K562 (cell line): ENCODE measurements at regions not wholly inside any gene's neighbourhood (a gene's known extent, or its start where the extent isn't known, plus 50 kb on each side); places are given as distances from the start of the nearest gene placed in this dataset.

ENCODE experiments used
- ATAC-seq: fragments of 200-7000 bp; cut with Tn5 transposase; 3 replicates; pipeline ENCODE4 v1.9.1; 2020; ENCODE audit warnings: moderate library complexity
- BruUV-seq: library from RNA; stranded (reverse); fragments of 400-500 nt; replicated peaks from 2 replicates; lab custom pipeline; 2021; lab: Mats Ljungman, UMichigan
- CTCF ChIA-PET: fragments of 300-600 bp; formaldehyde crosslinking; extraction: SDS; loops from one replicate; lab custom pipeline; 2021; ENCODE audit warnings: low intra/inter-chr PET ratio; lab: Yijun Ruan, JAX
- POLR2A ChIA-PET: fragments of 300-600, 350-650 bp; sonication (Branson Sonifier 250); formaldehyde crosslinking; extraction: SDS; loops from one replicate; lab custom pipeline; 2021; ENCODE audit warnings: antibody characterized with exemption, inconsistent platforms; lab: Yijun Ruan, JAX
- DNase-seq, 4 experiments: peaks; one replicate each; pipeline versions ENCODE4 v3.0.0 to v3.0.0-alpha.2; 2011 to 2018; ENCODE audit warnings: low spot score in 3 of 4, mixed read lengths in 3 of 4; ENCODE audit errors: extremely low read depth in 1 of 4
- FAIRE-seq: peaks from 2 replicates; lab custom pipeline; 2011; peaks lifted over from hg19 to GRCh38; lab: Jason Lieb, UNC
- H2AFZ ChIP-seq: 2 replicates; pipeline ENCODE4 v1.6.0; 2011; ENCODE audit warnings: low read depth, low read length, control low read depth, inconsistent platforms
- H3K27ac ChIP-seq: fragments of 200-600 bp; 3 replicates; pipeline ENCODE4 v1.8.0; 2011; ENCODE audit warnings: low read depth, mild to moderate bottlenecking, control low read depth, inconsistent platforms, low read length, moderate library complexity, mixed read lengths; ENCODE audit errors: extremely low read depth
- H3K27me3 ChIP-seq, 2 experiments: fragments of 300-600 bp in 1 of 2; 2 replicates in 1 of 2; 3 replicates in 1 of 2; pipeline versions ENCODE4 v1.6.0 to v1.8.0; 2011; ENCODE audit warnings: inconsistent platforms in 2 of 2, low read length in 2 of 2, mild to moderate bottlenecking in 1 of 2, mixed read lengths in 1 of 2, moderate library complexity in 1 of 2; ENCODE audit not compliant: control insufficient read depth in 2 of 2, insufficient read depth in 2 of 2
- H3K36me3 ChIP-seq: fragments of 300-600 bp; 3 replicates; pipeline ENCODE4 v1.8.0; 2011; ENCODE audit warnings: mild to moderate bottlenecking, low read length, inconsistent platforms; ENCODE audit not compliant: control insufficient read depth, insufficient read depth
- H3K4me1 ChIP-seq, 2 experiments: fragments of 200-600 bp in 1 of 2; replicated peaks in 1 of 2; 2 replicates in 1 of 2; 3 replicates in 1 of 2; pipeline versions ENCODE4 v1.5.1 to v1.8.0; 2011; ENCODE audit warnings: inconsistent platforms in 2 of 2, low read length in 2 of 2, mild to moderate bottlenecking in 1 of 2, mixed read lengths in 1 of 2, moderate library complexity in 1 of 2; ENCODE audit not compliant: control insufficient read depth in 2 of 2, insufficient read depth in 2 of 2
- H3K4me2 ChIP-seq: 2 replicates; pipeline ENCODE4 v1.6.1; 2011; ENCODE audit warnings: low read length, control low read depth, inconsistent platforms, mixed read lengths; ENCODE audit not compliant: insufficient read depth
- H3K4me3 ChIP-seq: fragments of 200-600 bp; sonication (generic), shearing (Covaris generic); 2 replicates; pipeline ENCODE4 v1.5.1; 2016; ENCODE audit warnings: control low read depth, inconsistent platforms
- H3K79me2 ChIP-seq: fragments of 200-600 bp; 3 replicates; pipeline ENCODE4 v1.8.0; 2011; ENCODE audit warnings: low read length, inconsistent platforms; ENCODE audit not compliant: control insufficient read depth, insufficient read depth
- H3K9ac ChIP-seq, 2 experiments: 2 replicates each; pipeline versions ENCODE4 v1.6.0 to v1.6.1; 2011; ENCODE audit warnings: low read depth in 2 of 2, low read length in 2 of 2, control low read depth in 1 of 2, inconsistent platforms in 1 of 2, mild to moderate bottlenecking in 1 of 2, mixed read lengths in 1 of 2; ENCODE audit not compliant: insufficient read depth in 1 of 2
- H3K9me1 ChIP-seq: one replicate; pipeline ENCODE4 v1.6.0; 2011; ENCODE audit warnings: inconsistent platforms, mild to moderate bottlenecking, low read length, moderate library complexity; ENCODE audit not compliant: control insufficient read depth, insufficient read depth
- H3K9me3 ChIP-seq: replicated peaks from 2 replicates; pipeline ENCODE4 v1.5.1; 2011; ENCODE audit warnings: low read depth, low read length, inconsistent platforms; ENCODE audit not compliant: control insufficient read depth, insufficient read depth
- H4K20me1 ChIP-seq: replicated peaks from 2 replicates; pipeline ENCODE4 v1.6.1; 2011; ENCODE audit warnings: low read length, inconsistent platforms, mixed read lengths; ENCODE audit not compliant: control insufficient read depth, insufficient read depth
- ARID2 ChIP-seq: fragments of 450-650 bp; IDR thresholded peaks from 2 replicates; pipeline ENCODE4 v1.6.1; 2017; ENCODE audit warnings: antibody characterized with exemption, mild to moderate bottlenecking
- ATF3 ChIP-seq, 2 experiments: fragments of 450-650 bp in 1 of 2; sonication (generic) in 1 of 2; formaldehyde crosslinking in 1 of 2; IDR thresholded peaks in 1 of 2; conservative IDR thresholded peaks in 1 of 2; 2 replicates each; pipeline versions ENCODE4 v1.6.1 to v1.8.1; 2016 to 2023; ENCODE audit warnings: mild to moderate bottlenecking in 2 of 2, moderate library complexity in 2 of 2, inconsistent platforms in 1 of 2, missing genetic modification reagents in 1 of 2
- CEBPB ChIP-seq: fragments of 450-650 bp; IDR thresholded peaks from 2 replicates; pipeline ENCODE4 v1.6.1; 2016; ENCODE audit warnings: missing genetic modification characterization, missing compliant biosample characterization
- RAD21 ChIP-seq, 2 experiments: fragments of 250-450 bp in 1 of 2; fragments of 450-650 bp in 1 of 2; sonication (Bioruptor Pico) in 1 of 2; formaldehyde crosslinking in 1 of 2; IDR thresholded peaks in 1 of 2; conservative IDR thresholded peaks in 1 of 2; 2 replicates each; pipeline versions ENCODE4 v1.4.0 to v1.8.0; 2020 to 2022; ENCODE audit warnings: mild to moderate bottlenecking in 2 of 2, moderate library complexity in 1 of 2
- TCF15 ChIP-seq: fragments of 250-450 bp; sonication (Bioruptor Pico); IDR thresholded peaks from 2 replicates; pipeline ENCODE4 v1.8.0; 2022; ENCODE audit warnings: moderate library complexity, mild to moderate bottlenecking, inconsistent platforms
- WGBS: fragments of 100-300 bp; shearing (Covaris generic); methylation state at CpG from one replicate; pipeline ENCODE4 v1.1.6; 2016; ENCODE audit warnings: low coverage, mixed read lengths; ENCODE audit not compliant: insufficient coverage; ENCODE audit errors: missing lambda C conversion rate; 5-methylcytosine and 5-hydroxymethylcytosine counted together
- in situ Hi-C: fragments of 300-500 bp; cut with MboI; formaldehyde crosslinking; loops from 4 replicates; pipeline ENCODE4 v1.15.0; 2018; ENCODE audit warnings: inconsistent platforms, mixed read lengths
- intact Hi-C: fragments of 100-400 bp; cut with micrococcal nuclease; formaldehyde crosslinking; loops from 2 replicates; pipeline ENCODE4 v1.14.2; 2022

GRCh38 chr5:104452550-104452949, 890.0 kb upstream of the NUDT12 start:
- Histone ChIP-seq H3K4me3 (no peak overlapping the region), H3K9ac (no peak overlapping the region), H3K4me1 (no peaks in the 10 kb centered on the region), H4K20me1 (no peaks in the 10 kb centered on the region), H3K9me1 (no peaks in the 10 kb centered on the region), H3K36me3 (no peaks in the 10 kb centered on the region), H3K27me3 (no peaks in the 10 kb centered on the region), H2AFZ (peak overlapping the region; percentile 56; the same call in 1 of the 2 replicates), H3K27ac (peak overlapping the region; percentile 58; the same call in 1 of the 3 replicates), H3K9me3 (no peaks in the 10 kb centered on the region), H3K79me2 (no peaks in the 10 kb centered on the region), H3K4me2 (no peak overlapping the region)
- CTCF ChIA-PET = no interaction called here
- in situ Hi-C loops (no loop called here), intact Hi-C loops (no loop called here)
- POLR2A ChIA-PET = no interaction called here
- no peak for TF ChIP-seq ATF3 (IDR thresholded peaks at IDR 0.05)
- no peak for TF ChIP-seq ATF3 (CRISPR knock-in tag; conservative IDR thresholded peaks at IDR 0.05)
- no peak for TF ChIP-seq RAD21 (CRISPR knock-in tag; conservative IDR thresholded peaks at IDR 0.05 in 1 of 2, IDR thresholded peaks at IDR 0.05 in 1 of 2)
- TF ChIP-seq ARID2 = no peak
- TF ChIP-seq TCF15 (CRISPR knock-in tag) = no peak
- TF ChIP-seq CEBPB = no peak
- BruUV-seq = no TSS peak
- WGBS = 8% methylated on average over 1 of the region's 1 CpG
- FAIRE-seq (no peak), ATAC-seq (no peak), DNase-seq (no peak)
